C4-2B (cell line): ENCODE measurements at regions not wholly inside any gene's neighbourhood (a gene's known extent, or its start where the extent isn't known, plus 50 kb on each side); places are given as distances from the start of the nearest gene placed in this dataset.

Source experiments
- CTCF ChIP-seq: fragments of 450-650 bp; conservative IDR thresholded peaks from 2 replicates; pipeline ENCODE4 v1.5.1; 2017; ENCODE audit warnings: mild to moderate bottlenecking
- ZFX ChIP-seq: fragments of 450-650 bp; IDR thresholded peaks from 2 replicates; pipeline ENCODE4 v1.6.1; 2017

- TF ChIP-seq ZFX: no peak
- no peak for TF ChIP-seq CTCF
Observed at GRCh38 chrX:42131856-42132255, 208.5 kb upstream of the CASK start.
